Keratinocyte (primary cell): ENCODE measurements at regions not wholly inside any gene's neighbourhood (a gene's known extent, or its start where the extent isn't known, plus 50 kb on each side); places are given as distances from the start of the nearest gene placed in this dataset.
A peak's percentile ranks its signal among the peaks of the same experiment; 100 is the strongest.

Experiments used
- DNase-seq: peaks from one replicate; pipeline ENCODE4 v3.0.0-alpha.2; 2011; ENCODE audit warnings: low read depth, missing footprints, low spot score
- FAIRE-seq: peaks from 2 replicates; lab custom pipeline; 2011; peaks lifted over from hg19 to GRCh38; lab: Jason Lieb, UNC
- H2AFZ ChIP-seq: 2 replicates; pipeline ENCODE4 v1.6.0; 2012; ENCODE audit warnings: low read length, control low read depth, inconsistent platforms; ENCODE audit not compliant: control insufficient read depth
- H3K27ac ChIP-seq: 2 replicates; pipeline ENCODE4 v1.5.1; 2011; ENCODE audit warnings: low read length; ENCODE audit not compliant: control insufficient read depth, insufficient read depth
- H3K27me3 ChIP-seq: 3 replicates; pipeline ENCODE4 v1.6.0; 2011; ENCODE audit warnings: low read length; ENCODE audit not compliant: control insufficient read depth, insufficient read depth; ENCODE audit errors: extremely low read depth
- H3K36me3 ChIP-seq, 2 experiments: 2 replicates in 1 of 2; 3 replicates in 1 of 2; pipeline ENCODE4 v1.5.1; 2011; ENCODE audit warnings: low read length in 2 of 2, mild to moderate bottlenecking in 1 of 2; ENCODE audit not compliant: control insufficient read depth in 2 of 2, insufficient read depth in 2 of 2; ENCODE audit errors: extremely low read depth in 1 of 2
- H3K4me1 ChIP-seq: 3 replicates; pipeline ENCODE4 v1.5.1; 2011; ENCODE audit warnings: low read length; ENCODE audit not compliant: control insufficient read depth, insufficient read depth; ENCODE audit errors: extremely low read depth
- H3K4me2 ChIP-seq: 3 replicates; pipeline ENCODE4 v1.6.0; 2011; ENCODE audit warnings: low read depth, low read length; ENCODE audit not compliant: control insufficient read depth, insufficient read depth; ENCODE audit errors: extremely low read depth
- H3K4me3 ChIP-seq, 3 experiments: fragments of 200-600 bp in 1 of 3; sonication (generic) in 1 of 3; 2 replicates in 2 of 3; 3 replicates in 1 of 3; pipeline ENCODE4 v1.5.1; 2011 to 2016; ENCODE audit warnings: low read length in 3 of 3, mild to moderate bottlenecking in 3 of 3, control low read depth in 2 of 3, inconsistent platforms in 1 of 3, low read depth in 1 of 3, mixed read lengths in 1 of 3, mixed run types in 1 of 3, moderate library complexity in 1 of 3; ENCODE audit not compliant: control insufficient read depth in 2 of 3, insufficient read depth in 2 of 3; ENCODE audit errors: extremely low read depth in 1 of 3
- H3K79me2 ChIP-seq: 2 replicates; pipeline ENCODE4 v1.6.0; 2012; ENCODE audit warnings: low read length; ENCODE audit not compliant: control insufficient read depth, insufficient read depth
- H3K9ac ChIP-seq: 3 replicates; pipeline ENCODE4 v1.6.0; 2011; ENCODE audit warnings: low read length; ENCODE audit not compliant: control insufficient read depth, insufficient read depth; ENCODE audit errors: extremely low read depth
- H3K9me1 ChIP-seq: 3 replicates; pipeline ENCODE4 v1.6.0; 2011; ENCODE audit warnings: low read length; ENCODE audit not compliant: control insufficient read depth, insufficient read depth; ENCODE audit errors: extremely low read depth
- H3K9me3 ChIP-seq: 2 replicates; pipeline ENCODE4 v1.5.1; 2012; ENCODE audit warnings: low read depth, low read length; ENCODE audit not compliant: control insufficient read depth
- H4K20me1 ChIP-seq: 3 replicates; pipeline ENCODE4 v1.6.0; 2011; ENCODE audit warnings: low read length; ENCODE audit not compliant: control insufficient read depth, insufficient read depth; ENCODE audit errors: extremely low read depth
- CTCF ChIP-seq, 3 experiments: IDR thresholded peaks in 1 of 3; conservative IDR thresholded peaks in 1 of 3; optimal IDR thresholded peaks in 1 of 3; 2 replicates in 2 of 3; 3 replicates in 1 of 3; pipeline versions ENCODE3 to v1.5.1; 2011; ENCODE audit warnings: low read length in 3 of 3, mild to moderate bottlenecking in 3 of 3, moderate library complexity in 2 of 3, control low read depth in 1 of 3, inconsistent platforms in 1 of 3; ENCODE audit not compliant: insufficient read depth in 2 of 3; ENCODE audit errors: extremely low read depth in 1 of 3
- EZH2 ChIP-seq: IDR thresholded peaks from one replicate; pipeline ENCODE4 v1.6.1; 2012; ENCODE audit warnings: inconsistent platforms, mild to moderate bottlenecking, low read length, moderate library complexity
- dilution Hi-C: fragments of 300-500 bp; cut with MboI; formaldehyde crosslinking; loops from one replicate; pipeline ENCODE4 v1.7.0; 2020; ENCODE audit warnings: low sequenced_read_pairs; ENCODE audit not compliant: extremely low pct_ligation_motif_present

DNA sequence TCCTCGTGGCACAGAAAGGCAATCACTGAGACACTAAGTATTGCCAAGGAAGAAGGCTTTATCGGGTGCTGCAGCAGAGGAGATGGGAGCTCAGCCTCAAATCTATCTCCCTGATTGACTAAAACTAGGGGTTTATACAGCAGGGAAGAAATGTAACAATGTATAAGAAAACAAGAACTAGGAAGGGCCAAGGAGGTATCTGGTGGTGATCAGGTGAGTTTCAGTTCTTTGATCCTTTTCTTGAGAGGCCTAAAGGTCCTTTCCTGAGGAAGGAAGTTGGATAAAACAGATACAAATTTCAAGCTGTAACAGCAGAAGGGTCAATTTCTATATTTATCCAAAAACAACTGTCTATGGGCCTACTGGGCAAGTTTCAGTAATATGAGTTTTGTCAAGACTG is 212.4 kb downstream of the COPRS start:
- Histone ChIP-seq H3K27me3 (no peaks in the 10 kb centered on the region), H3K27ac (no peak overlapping the region), H3K36me3 (no peaks in the 10 kb centered on the region), H3K4me3 (no peak overlapping the region), H3K9me1 (no peaks in the 10 kb centered on the region), H3K4me2 (no peak overlapping the region), H4K20me1 (no peaks in the 10 kb centered on the region), H3K4me1 (no peaks in the 10 kb centered on the region), H3K79me2 (no peaks in the 10 kb centered on the region), H2AFZ (no peak overlapping the region), H3K9ac (no peak overlapping the region), H3K9me3 (peaks cover 3% of the 10 kb centered on the region)
- dilution Hi-C loops = no loop called here
- FAIRE-seq (no peak), DNase-seq (no peak)
- no peak for TF ChIP-seq EZH2
- no peak for TF ChIP-seq CTCF (optimal IDR thresholded peaks at IDR 0.05 in 1 of 3, IDR thresholded peaks at IDR 0.05 in 1 of 3, conservative IDR thresholded peaks at IDR 0.05 in 1 of 3; ENCODE audit: extremely low read depth in 1 of 3, insufficient read depth in 2 of 3, low read length in 3 of 3)

DNA sequence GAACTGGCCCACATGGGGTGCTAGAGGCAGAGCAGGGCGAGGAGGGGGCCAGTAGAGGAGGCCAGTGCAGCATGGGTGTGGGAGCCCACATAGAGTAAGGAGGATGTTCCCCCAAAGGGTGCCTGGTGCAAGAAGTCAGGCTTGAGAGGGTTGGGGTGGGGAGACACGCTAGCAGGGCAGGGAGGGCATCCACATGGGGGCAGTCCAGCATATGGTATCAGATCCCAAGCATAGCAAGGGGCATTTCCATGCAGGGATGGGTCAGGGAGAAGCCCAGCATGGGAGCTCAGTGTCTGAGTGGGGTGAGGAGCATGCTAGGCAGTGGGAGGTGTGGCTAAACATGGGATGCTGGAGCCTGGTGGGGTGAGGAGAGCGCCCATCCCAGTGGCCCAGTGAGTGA is 213.7 kb downstream of the COPRS start:
- FAIRE-seq = no peak
- DNase-seq = no peak
- Histone ChIP-seq H3K27ac (no peak overlapping the region), H3K4me2 (no peak overlapping the region), H3K4me1 (no peaks in the 10 kb centered on the region), H2AFZ (no peak overlapping the region), H4K20me1 (no peaks in the 10 kb centered on the region), H3K9me1 (no peaks in the 10 kb centered on the region), H3K36me3 (no peaks in the 10 kb centered on the region), H3K9me3 (peaks cover 3% of the 10 kb centered on the region), H3K4me3 (no peak overlapping the region), H3K27me3 (no peaks in the 10 kb centered on the region), H3K79me2 (no peaks in the 10 kb centered on the region), H3K9ac (no peak overlapping the region)
- TF ChIP-seq CTCF (optimal IDR thresholded peaks at IDR 0.05 in 1 of 3, IDR thresholded peaks at IDR 0.05 in 1 of 3, conservative IDR thresholded peaks at IDR 0.05 in 1 of 3; ENCODE audit: extremely low read depth in 1 of 3, insufficient read depth in 2 of 3, low read length in 3 of 3) (peak in 1 of 3 experiments; percentile 42), EZH2 (no peak)
- dilution Hi-C loops = no loop called here
